Breast epithelium (tissue), 4 donors: ENCODE measurements at regions not wholly inside any gene's neighbourhood (a gene's known extent, or its start where the extent isn't known, plus 50 kb on each side); places are given as distances from the start of the nearest gene placed in this dataset.

Experiments used
- DNase-seq, 2 donors: peaks; one replicate each; pipeline ENCODE4 v3.0.0-alpha.2; 2019; ENCODE audit warnings: low spot score in 2 of 2
- H3K27ac ChIP-seq, 2 donors: fragments of 200-600 bp; sonication (generic) in 1 of 2; one replicate each; pipeline ENCODE4 v1.5.1; 2016 to 2019; ENCODE audit warnings: mild to moderate bottlenecking in 1 of 2
- H3K27me3 ChIP-seq, 2 donors: fragments of 200-600 bp; sonication (generic) in 1 of 2; one replicate each; pipeline versions ENCODE4 v1.5.1 to v1.6.0; 2017 to 2019; ENCODE audit warnings: control low read depth in 1 of 2, mild to moderate bottlenecking in 1 of 2
- H3K36me3 ChIP-seq: fragments of 200-600 bp; one replicate; pipeline ENCODE4 v1.5.1; 2019
- H3K4me1 ChIP-seq, 2 donors: fragments of 200-600 bp; sonication (generic); one replicate each; pipeline ENCODE4 v1.5.1; 2016 to 2019; ENCODE audit warnings: control low read depth in 1 of 2
- H3K4me3 ChIP-seq, 3 donors: fragments of 200-600 bp; sonication (generic); 1 replicate in 2 of 3; 2 replicates in 1 of 3; pipeline ENCODE4 v1.5.1; 2016 to 2019; ENCODE audit warnings: mild to moderate bottlenecking in 3 of 3, moderate library complexity in 2 of 3
- H3K9me3 ChIP-seq, 2 donors: fragments of 200-600 bp; sonication (generic) in 1 of 2; one replicate each; pipeline ENCODE4 v1.5.1; 2016 to 2019; ENCODE audit warnings: control low read depth in 1 of 2
- POLR2A ChIP-seq: fragments of 450-650 bp; IDR thresholded peaks from one replicate; pipeline ENCODE4 v1.6.1; 2016; ENCODE audit warnings: antibody characterized with exemption, mild to moderate bottlenecking, moderate library complexity
- POLR2AphosphoS5 ChIP-seq, 3 donors: sonication (generic); formaldehyde crosslinking; IDR thresholded peaks; one replicate each; pipeline ENCODE4 v1.6.1; 2017; ENCODE audit warnings: antibody characterized with exemption in 3 of 3
- intact Hi-C: fragments of 100-400 bp; cut with DNase I; formaldehyde crosslinking; loops from one replicate; pipeline ENCODE4 v1.15.1; 2023; ENCODE audit warnings: low total_unique reads
- TF ChIP-seq, protein P1 (sequence below), 3 donors: fragments of 450-650 bp; IDR thresholded peaks; one replicate each; pipeline ENCODE4 v1.5.1; 2016 to 2017; ENCODE audit warnings: antibody characterized with exemption in 3 of 3, mild to moderate bottlenecking in 3 of 3, moderate library complexity in 3 of 3

DNA sequence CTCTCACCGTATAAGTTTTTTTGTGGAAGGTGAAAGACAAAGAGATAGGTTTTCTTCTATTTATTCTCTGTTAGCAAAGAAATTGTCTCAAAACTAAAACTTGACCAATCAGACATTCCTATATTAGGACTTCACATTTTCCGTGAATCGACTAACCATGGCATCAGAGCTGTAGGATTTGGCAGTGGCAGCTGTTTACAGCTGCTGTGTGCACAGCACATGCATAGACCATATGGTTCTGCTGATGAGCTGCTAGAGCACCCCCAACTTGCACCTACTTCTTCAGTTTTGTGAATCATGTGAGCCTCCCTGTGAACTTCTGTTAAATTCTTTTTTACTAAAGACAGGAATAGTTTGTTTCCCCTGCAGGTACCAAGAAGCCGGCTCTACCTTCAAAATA lies 157.9 kb downstream of the RFX6 start:
- no peaks in the 10 kb centered on the region for H3K9me3 ChIP-seq
- H3K4me3 ChIP-seq: no peak overlapping the region
- no peak for DNase-seq
- intact Hi-C loops: no loop called here
- no peak overlapping the region for H3K27ac ChIP-seq
- no peaks in the 10 kb centered on the region for H3K36me3 ChIP-seq
- TF ChIP-seq, protein P1, sequence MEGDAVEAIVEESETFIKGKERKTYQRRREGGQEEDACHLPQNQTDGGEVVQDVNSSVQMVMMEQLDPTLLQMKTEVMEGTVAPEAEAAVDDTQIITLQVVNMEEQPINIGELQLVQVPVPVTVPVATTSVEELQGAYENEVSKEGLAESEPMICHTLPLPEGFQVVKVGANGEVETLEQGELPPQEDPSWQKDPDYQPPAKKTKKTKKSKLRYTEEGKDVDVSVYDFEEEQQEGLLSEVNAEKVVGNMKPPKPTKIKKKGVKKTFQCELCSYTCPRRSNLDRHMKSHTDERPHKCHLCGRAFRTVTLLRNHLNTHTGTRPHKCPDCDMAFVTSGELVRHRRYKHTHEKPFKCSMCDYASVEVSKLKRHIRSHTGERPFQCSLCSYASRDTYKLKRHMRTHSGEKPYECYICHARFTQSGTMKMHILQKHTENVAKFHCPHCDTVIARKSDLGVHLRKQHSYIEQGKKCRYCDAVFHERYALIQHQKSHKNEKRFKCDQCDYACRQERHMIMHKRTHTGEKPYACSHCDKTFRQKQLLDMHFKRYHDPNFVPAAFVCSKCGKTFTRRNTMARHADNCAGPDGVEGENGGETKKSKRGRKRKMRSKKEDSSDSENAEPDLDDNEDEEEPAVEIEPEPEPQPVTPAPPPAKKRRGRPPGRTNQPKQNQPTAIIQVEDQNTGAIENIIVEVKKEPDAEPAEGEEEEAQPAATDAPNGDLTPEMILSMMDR (IDR thresholded peaks at IDR 0.05): no peak
- TF ChIP-seq POLR2AphosphoS5 (IDR thresholded peaks at IDR 0.05) (no peak), POLR2A (no peak)
- no peaks in the 10 kb centered on the region for H3K27me3 ChIP-seq
- no peaks in the 10 kb centered on the region for H3K4me1 ChIP-seq

DNA sequence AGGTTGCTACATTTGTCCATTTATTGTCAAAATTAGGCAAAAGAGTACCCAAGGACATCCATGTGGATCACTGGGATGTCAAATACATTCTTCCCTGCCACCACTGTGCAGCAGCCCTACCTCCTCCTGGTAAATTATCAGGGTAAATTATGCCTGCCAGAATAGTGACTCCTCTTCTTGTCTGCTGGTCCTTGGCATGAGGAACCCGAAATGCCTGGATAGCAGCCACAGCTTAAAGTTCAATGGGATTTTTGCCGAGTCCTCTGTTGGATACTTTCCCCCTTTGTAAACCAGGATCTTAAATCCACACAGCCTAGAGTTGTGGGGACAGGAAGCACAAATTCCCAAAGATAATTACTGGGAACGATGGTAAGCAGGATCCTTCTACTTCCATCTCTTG lies 173.3 kb downstream of the RFX6 start:
- H3K27ac ChIP-seq: no peak overlapping the region
- DNase-seq: no peak
- no peaks in the 10 kb centered on the region for H3K27me3 ChIP-seq
- TF ChIP-seq, protein P1 (IDR thresholded peaks at IDR 0.05): no peak
- no peak for TF ChIP-seq POLR2AphosphoS5 (IDR thresholded peaks at IDR 0.05)
- no peak for TF ChIP-seq POLR2A
- intact Hi-C loops: no loop called here
- no peak overlapping the region for H3K4me3 ChIP-seq
- H3K4me1 ChIP-seq: no peaks in the 10 kb centered on the region
- peaks cover 0 to 3% of the 10 kb centered on the region in 2 donors for H3K9me3 ChIP-seq
- H3K36me3 ChIP-seq: no peaks in the 10 kb centered on the region

DNA sequence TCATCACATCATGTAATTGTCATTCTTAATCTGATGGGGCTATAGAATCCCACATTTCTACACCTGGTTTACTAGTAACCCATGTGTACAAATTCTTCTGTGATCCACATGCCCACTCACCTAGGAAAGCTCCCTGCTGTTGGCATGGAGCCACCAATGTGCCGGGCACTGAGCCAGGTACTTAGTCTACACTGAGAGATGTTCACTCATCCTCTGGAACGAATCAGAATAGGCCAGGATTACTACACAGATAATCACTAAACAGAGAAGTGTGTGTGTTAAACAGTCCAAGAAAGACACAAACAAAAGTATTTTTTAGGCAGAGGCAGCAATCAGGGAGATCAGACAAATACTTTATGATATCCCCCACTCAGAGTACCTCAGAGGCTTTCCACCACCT lies 193.2 kb upstream of the VGLL2 start:
- Histone ChIP-seq H3K4me1 (no peaks in the 10 kb centered on the region), H3K36me3 (no peaks in the 10 kb centered on the region), H3K9me3 (no peaks in the 10 kb centered on the region), H3K4me3 (no peak overlapping the region), H3K27ac (no peak overlapping the region), H3K27me3 (no peaks in the 10 kb centered on the region)
- TF ChIP-seq, protein P1 (IDR thresholded peaks at IDR 0.05): no peak
- no peak for TF ChIP-seq POLR2AphosphoS5 (IDR thresholded peaks at IDR 0.05)
- DNase-seq: no peak
- intact Hi-C loops: no loop called here

DNA sequence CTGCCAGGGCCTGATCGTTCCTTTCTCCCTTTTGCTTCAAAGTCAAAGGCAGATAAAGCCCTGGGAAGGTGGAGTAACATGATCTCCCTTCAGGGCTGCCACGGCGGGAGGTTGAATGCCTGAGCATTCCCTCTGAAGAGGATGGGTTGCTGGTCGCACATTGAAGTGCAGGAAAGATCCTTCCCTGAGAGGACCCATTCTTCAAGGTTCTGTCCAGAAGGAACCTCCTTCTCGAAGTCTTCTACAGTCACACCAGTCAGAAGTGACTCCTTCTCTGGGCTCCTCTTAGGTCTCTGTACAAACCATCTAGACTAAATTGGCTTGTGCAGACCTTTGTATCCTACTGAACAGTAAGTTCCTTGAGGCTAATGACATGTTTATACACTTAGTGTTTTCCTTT lies 192.6 kb upstream of the VGLL2 start:
- DNase-seq: no peak
- Histone ChIP-seq H3K4me1 (no peaks in the 10 kb centered on the region), H3K9me3 (no peaks in the 10 kb centered on the region)

DNA sequence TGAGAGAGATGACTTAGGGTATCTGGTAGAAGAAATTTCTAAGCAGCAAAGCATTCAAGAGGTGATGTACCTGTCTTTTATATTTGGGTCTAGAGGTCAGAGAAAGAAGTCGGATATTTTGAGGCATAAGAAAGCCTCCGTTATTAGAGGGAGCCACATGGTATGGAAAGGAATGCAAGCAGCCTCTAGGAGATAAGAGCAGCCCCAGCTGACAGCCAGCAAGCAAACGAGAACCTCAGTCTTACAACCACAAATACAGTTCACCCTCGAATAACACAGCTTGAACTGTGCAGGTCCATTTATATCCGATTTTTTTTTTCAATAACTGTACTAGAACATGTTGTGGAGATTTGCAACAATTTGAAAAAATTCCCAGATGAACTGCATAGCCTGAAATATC lies 190.7 kb upstream of the VGLL2 start:
- H3K27me3 ChIP-seq: no peaks in the 10 kb centered on the region
- H3K4me3 ChIP-seq: no peak overlapping the region
- no peaks in the 10 kb centered on the region for H3K4me1 ChIP-seq
- no peaks in the 10 kb centered on the region for H3K36me3 ChIP-seq
- DNase-seq: no peak
- H3K27ac ChIP-seq: no peak overlapping the region
- TF ChIP-seq POLR2AphosphoS5 (IDR thresholded peaks at IDR 0.05): no peak
- TF ChIP-seq POLR2A: no peak
- TF ChIP-seq, protein P1 (IDR thresholded peaks at IDR 0.05): no peak
- intact Hi-C loops: no loop called here
- H3K9me3 ChIP-seq: no peaks in the 10 kb centered on the region

More for the DNA sequence above, 192.6 kb upstream of the VGLL2 start:
- Histone ChIP-seq H3K27me3 (no peaks in the 10 kb centered on the region), H3K36me3 (no peaks in the 10 kb centered on the region), H3K27ac (no peak overlapping the region), H3K4me3 (no peak overlapping the region)
- no peak for TF ChIP-seq POLR2A
- TF ChIP-seq POLR2AphosphoS5 (IDR thresholded peaks at IDR 0.05): no peak
- TF ChIP-seq, protein P1 (IDR thresholded peaks at IDR 0.05): no peak
- intact Hi-C loops: no loop called here
